Duodenal mucosa (tissue), 2 donors: ENCODE measurements at regions not wholly inside any gene's neighbourhood (a gene's known extent, or its start where the extent isn't known, plus 50 kb on each side); places are given as distances from the start of the nearest gene placed in this dataset.

Experiments used
- H3K27ac ChIP-seq: one replicate; pipeline ENCODE4 v1.7.0; 2013; ENCODE audit warnings: low read depth, low read length
- H3K27me3 ChIP-seq, 2 donors: one replicate each; pipeline ENCODE4 v1.7.0; 2013; ENCODE audit warnings: low read length in 2 of 2, control low read depth in 1 of 2; ENCODE audit not compliant: insufficient read depth in 2 of 2, control insufficient read depth in 1 of 2
- H3K36me3 ChIP-seq, 2 donors: one replicate each; pipeline ENCODE4 v1.7.0; 2013; ENCODE audit warnings: low read length in 2 of 2, control low read depth in 1 of 2; ENCODE audit not compliant: insufficient read depth in 2 of 2, control insufficient read depth in 1 of 2
- H3K4me1 ChIP-seq, 2 donors: one replicate each; pipeline ENCODE4 v1.7.0; 2013; ENCODE audit warnings: low read length in 2 of 2, control low read depth in 1 of 2; ENCODE audit not compliant: insufficient read depth in 2 of 2, control insufficient read depth in 1 of 2
- H3K4me3 ChIP-seq, 2 donors: one replicate each; pipeline ENCODE4 v1.7.0; 2013; ENCODE audit warnings: low read length in 2 of 2, low read depth in 1 of 2
- H3K9ac ChIP-seq, 2 donors: one replicate each; pipeline ENCODE4 v1.7.0; 2013; ENCODE audit warnings: low read length in 2 of 2, low read depth in 1 of 2
- H3K9me3 ChIP-seq, 2 donors: one replicate each; pipeline ENCODE4 v1.7.0; 2013; ENCODE audit warnings: low read length in 2 of 2, control low read depth in 1 of 2; ENCODE audit not compliant: control insufficient read depth in 1 of 2

- Histone ChIP-seq H3K36me3 (no peaks in the 10 kb centered on the region), H3K27me3 (no peaks in the 10 kb centered on the region), H3K4me3 (no peak overlapping the region), H3K9me3 (no peaks in the 10 kb centered on the region), H3K27ac (no peak overlapping the region), H3K4me1 (peaks cover 35 to 37% of the 10 kb centered on the region in 2 donors), H3K9ac (no peak overlapping the region)
Observed at GRCh38 chr10:11682851-11683250, 59.3 kb upstream of the ECHDC3 start.

- Histone ChIP-seq H3K9me3 (no peaks in the 10 kb centered on the region), H3K36me3 (no peaks in the 10 kb centered on the region), H3K27ac (no peak overlapping the region), H3K4me1 (peaks cover 30 to 31% of the 10 kb centered on the region in 2 donors), H3K4me3 (no peak overlapping the region), H3K9ac (no peak overlapping the region), H3K27me3 (no peaks in the 10 kb centered on the region)
Observed at GRCh38 chr10:11682267-11682683, 59.9 kb upstream of the ECHDC3 start.

GRCh38 chr10:11680496-11680895 is 61.7 kb upstream of the ECHDC3 start:
- H3K27ac ChIP-seq: no peak overlapping the region
- no peaks in the 10 kb centered on the region for H3K27me3 ChIP-seq
- H3K9ac ChIP-seq: no peak overlapping the region
- H3K4me3 ChIP-seq: no peak overlapping the region
- no peaks in the 10 kb centered on the region for H3K36me3 ChIP-seq
- no peaks in the 10 kb centered on the region for H3K9me3 ChIP-seq
- H3K4me1 ChIP-seq: peaks cover 17 to 18% of the 10 kb centered on the region in 2 donors

- Histone ChIP-seq H3K9me3 (no peaks in the 10 kb centered on the region), H3K27me3 (no peaks in the 10 kb centered on the region), H3K9ac (no peak overlapping the region), H3K4me3 (no peak overlapping the region), H3K36me3 (no peaks in the 10 kb centered on the region), H3K4me1 (peaks cover 12% of the 10 kb centered on the region in 2 donors), H3K27ac (no peak overlapping the region)
Observed at GRCh38 chr10:11679946-11680345, 62.2 kb upstream of the ECHDC3 start.

GRCh38 chr10:11678074-11678793 is 63.9 kb upstream of the ECHDC3 start:
- Histone ChIP-seq H3K9ac (no peak overlapping the region), H3K27ac (no peak overlapping the region), H3K36me3 (no peaks in the 10 kb centered on the region), H3K9me3 (no peaks in the 10 kb centered on the region), H3K4me3 (no peak overlapping the region), H3K27me3 (no peaks in the 10 kb centered on the region), H3K4me1 (peaks cover 0 to 11% of the 10 kb centered on the region in 2 donors)

GRCh38 chr10:11677480-11677879 is 64.7 kb upstream of the ECHDC3 start:
- no peak overlapping the region for H3K27ac ChIP-seq
- no peak overlapping the region for H3K4me3 ChIP-seq
- no peak overlapping the region for H3K9ac ChIP-seq

GRCh38 chr10:11673346-11674280 is 62.2 kb upstream of the USP6NL start:
- Histone ChIP-seq H3K4me3 (no peak overlapping the region), H3K9ac (no peak overlapping the region), H3K4me1 (peaks cover 4 to 18% of the 10 kb centered on the region in 2 donors), H3K27ac (no peak overlapping the region), H3K36me3 (no peaks in the 10 kb centered on the region), H3K27me3 (no peaks in the 10 kb centered on the region), H3K9me3 (no peaks in the 10 kb centered on the region)

More at GRCh38 chr10:11677480-11677879, 64.7 kb upstream of the ECHDC3 start:
- Histone ChIP-seq H3K4me1 (peaks cover 0 to 11% of the 10 kb centered on the region in 2 donors), H3K27me3 (no peaks in the 10 kb centered on the region), H3K9me3 (no peaks in the 10 kb centered on the region), H3K36me3 (no peaks in the 10 kb centered on the region)

GRCh38 chr10:11672836-11673235 is 61.4 kb upstream of the USP6NL start:
- Histone ChIP-seq H3K4me1 (peaks cover 4 to 18% of the 10 kb centered on the region in 2 donors), H3K36me3 (no peaks in the 10 kb centered on the region), H3K9ac (no peak overlapping the region), H3K9me3 (no peaks in the 10 kb centered on the region), H3K27ac (no peak overlapping the region), H3K27me3 (no peaks in the 10 kb centered on the region), H3K4me3 (no peak overlapping the region)

GRCh38 chr10:11670381-11670780 is 58.9 kb upstream of the USP6NL start:
- H3K36me3 ChIP-seq: no peaks in the 10 kb centered on the region
- peaks cover 0 to 3% of the 10 kb centered on the region in 2 donors for H3K9me3 ChIP-seq
- H3K4me1 ChIP-seq: peaks cover 4 to 18% of the 10 kb centered on the region in 2 donors
- no peak overlapping the region for H3K27ac ChIP-seq
- H3K9ac ChIP-seq: no peak overlapping the region
- no peaks in the 10 kb centered on the region for H3K27me3 ChIP-seq
- no peak overlapping the region for H3K4me3 ChIP-seq
